Spleen (tissue), 11 donors: ENCODE measurements at regions not wholly inside any gene's neighbourhood (a gene's known extent, or its start where the extent isn't known, plus 50 kb on each side); places are given as distances from the start of the nearest gene placed in this dataset.

Experiments
- DNase-seq: peaks from one replicate; pipeline ENCODE4 v3.0.0-alpha.2; 2020
- H3K27ac ChIP-seq, 8 donors: fragments of 200-600 bp; sonication (generic) in 7 of 8; 1 replicate in 4 of 8; 2 replicates in 4 of 8; pipeline versions ENCODE4 v1.5.0 to v1.8.0; 2016 to 2021; ENCODE audit warnings: inconsistent platforms in 4 of 8, mild to moderate bottlenecking in 4 of 8, moderate library complexity in 1 of 8
- H3K27me3 ChIP-seq, 7 donors: fragments of 200-600 bp; sonication (generic) in 6 of 7; replicated peaks in 1 of 7; 1 replicate in 4 of 7; 2 replicates in 3 of 7; pipeline versions ENCODE4 v1.5.0 to v1.8.0; 2016 to 2021; ENCODE audit warnings: inconsistent platforms in 3 of 7, mild to moderate bottlenecking in 1 of 7
- H3K36me3 ChIP-seq, 6 donors: fragments of 200-600 bp; sonication (generic) in 5 of 6; 1 replicate in 4 of 6; 2 replicates in 2 of 6; pipeline versions ENCODE4 v1.5.0 to v1.8.0; 2016 to 2021; ENCODE audit warnings: inconsistent platforms in 2 of 6
- H3K4me1 ChIP-seq, 6 donors: fragments of 200-600 bp; sonication (generic) in 5 of 6; 1 replicate in 3 of 6; 2 replicates in 3 of 6; pipeline versions ENCODE4 v1.5.0 to v1.8.0; 2016 to 2021; ENCODE audit warnings: inconsistent platforms in 3 of 6
- H3K4me3 ChIP-seq, 8 donors: fragments of 200-600 bp; sonication (generic) in 7 of 8; 1 replicate in 4 of 8; 2 replicates in 4 of 8; pipeline versions ENCODE4 v1.5.0 to v1.8.0; 2016 to 2021; ENCODE audit warnings: inconsistent platforms in 4 of 8, mild to moderate bottlenecking in 4 of 8, moderate library complexity in 2 of 8
- H3K9me3 ChIP-seq, 8 donors: fragments of 200-600 bp; sonication (generic) in 7 of 8; 1 replicate in 4 of 8; 2 replicates in 4 of 8; pipeline versions ENCODE4 v1.5.0 to v1.8.0; 2016 to 2021; ENCODE audit warnings: inconsistent platforms in 4 of 8
- CTCF ChIP-seq, 11 experiments: fragments of 200-600 bp in 7 of 11; fragments of 450-650 bp in 4 of 11; sonication (generic) in 4 of 11; IDR thresholded peaks in 8 of 11; conservative IDR thresholded peaks in 3 of 11; 1 replicate in 7 of 11; 2 replicates in 4 of 11; pipeline versions ENCODE4 v1.4.0 to v1.8.0; 2016 to 2021; ENCODE audit warnings: antibody characterized with exemption in 11 of 11, inconsistent platforms in 4 of 11, mild to moderate bottlenecking in 1 of 11
- POLR2A ChIP-seq, 3 donors: fragments of 450-650 bp; IDR thresholded peaks; one replicate each; pipeline ENCODE4 v1.5.1; 2017; ENCODE audit warnings: antibody characterized with exemption in 3 of 3, mild to moderate bottlenecking in 1 of 3
- POLR2AphosphoS5 ChIP-seq, 3 donors: sonication (generic); formaldehyde crosslinking; IDR thresholded peaks; one replicate each; pipeline ENCODE4 v1.5.1; 2017; ENCODE audit warnings: antibody characterized with exemption in 3 of 3
- WGBS, 5 donors: extraction: QIAGEN DNeasy Blood & Tissue Kit in 3 of 5; methylation state at CpG; one replicate each; pipeline versions ENCODE4 v1.1.5 to v1.1.7; 2013 to 2018; 5-methylcytosine and 5-hydroxymethylcytosine counted together
- intact Hi-C: fragments of 100-400 bp; cut with DNase I; formaldehyde crosslinking; loops from one replicate; pipeline ENCODE4 v1.15.0; 2023; ENCODE audit warnings: low total_unique reads
- donor health status: healthy with polysubstance abuse.
- donor health status: DM: no; HTN: no; CAD: no; lungs with moderate emphysema.
- donor health status: DM: no; HTN: no; CAD: no.
- donor health status: Bipolar disorder and iron deficiency.
- donor health status: healthy.
- donor health status: DM: no; HTN: no; CAD: no.
- donor health status: DM: yes; HTN: yes; CAD: no.

GRCh38 chr3:107205358-107205757, 171.9 kb upstream of the CCDC54 start:
- intact Hi-C loops = no loop called here

GRCh38 chr3:107206141-107206540, 171.1 kb upstream of the CCDC54 start:
- H3K4me3 ChIP-seq = no peak overlapping the region
- H3K36me3 ChIP-seq = no peaks in the 10 kb centered on the region
- peaks cover 4 to 28% (median 13%) of the 10 kb centered on the region in 6 donors for H3K4me1 ChIP-seq
- H3K27me3 ChIP-seq = no peaks in the 10 kb centered on the region
- intact Hi-C loops = no loop called here
- TF ChIP-seq POLR2AphosphoS5 (IDR thresholded peaks at IDR 0.05) (no peak), CTCF (IDR thresholded peaks at IDR 0.05 in 8 of 11, conservative IDR thresholded peaks at IDR 0.05 in 3 of 11) (peak in 7 of 11 experiments; percentile 21 to 57 (median 48)), POLR2A (IDR thresholded peaks at IDR 0.05) (no peak)
- no peak for DNase-seq
- no peaks in the 10 kb centered on the region for H3K9me3 ChIP-seq
- H3K27ac ChIP-seq = no peak overlapping the region
- 28 to 66% (median 50%) methylated on average over 1 of the region's 1 CpG for WGBS, 5 donors

More at GRCh38 chr3:107205358-107205757, 171.9 kb upstream of the CCDC54 start:
- no peak for DNase-seq
- Histone ChIP-seq H3K9me3 (no peaks in the 10 kb centered on the region), H3K4me3 (no peak overlapping the region), H3K27ac (no peak overlapping the region), H3K4me1 (peaks cover 4 to 28% (median 13%) of the 10 kb centered on the region in 6 donors), H3K36me3 (no peaks in the 10 kb centered on the region), H3K27me3 (no peaks in the 10 kb centered on the region)
- no peak for TF ChIP-seq CTCF (IDR thresholded peaks at IDR 0.05 in 8 of 11, conservative IDR thresholded peaks at IDR 0.05 in 3 of 11)
- no peak for TF ChIP-seq POLR2A (IDR thresholded peaks at IDR 0.05)
- no peak for TF ChIP-seq POLR2AphosphoS5 (IDR thresholded peaks at IDR 0.05)
- WGBS, 5 donors = 67 to 83% (median 70%) methylated on average over 3 of the region's 3 CpGs

GRCh38 chr3:107206945-107207344, 170.3 kb upstream of the CCDC54 start:
- Histone ChIP-seq H3K9me3 (no peaks in the 10 kb centered on the region), H3K27ac (peak overlapping the region in 5 of 8 donors; percentile 57 to 82 (median 68)), H3K4me1 (peaks cover 4 to 28% (median 13%) of the 10 kb centered on the region in 6 donors), H3K4me3 (no peak overlapping the region), H3K27me3 (no peaks in the 10 kb centered on the region), H3K36me3 (no peaks in the 10 kb centered on the region)
- no peak for DNase-seq
- intact Hi-C loops = no loop called here
- TF ChIP-seq CTCF (IDR thresholded peaks at IDR 0.05 in 8 of 11, conservative IDR thresholded peaks at IDR 0.05 in 3 of 11) (no peak), POLR2A (IDR thresholded peaks at IDR 0.05) (no peak)

DNA sequence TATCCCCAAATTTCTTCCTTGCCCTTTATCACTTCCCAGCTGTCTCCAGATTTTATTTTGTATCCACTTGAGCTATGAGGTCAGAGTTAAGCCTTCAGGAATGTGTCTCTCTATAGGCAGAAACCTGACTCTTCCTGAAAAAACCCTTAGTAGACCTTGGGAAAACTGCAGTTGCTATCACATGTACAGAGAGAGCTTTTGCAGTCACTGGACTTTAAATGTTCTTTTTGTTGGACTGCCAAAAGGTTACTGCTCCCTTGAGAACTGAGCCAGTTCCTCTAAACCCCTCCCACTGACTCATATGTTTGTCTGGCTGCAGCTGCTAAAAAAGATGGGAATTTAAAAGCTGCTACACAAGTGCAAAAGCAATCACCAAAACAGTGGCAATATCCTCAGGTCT, 169.1 kb upstream of the CCDC54 start:
- H3K36me3 ChIP-seq = no peaks in the 10 kb centered on the region
- intact Hi-C loops = no loop called here
- no peak for TF ChIP-seq POLR2A (IDR thresholded peaks at IDR 0.05)
- peak in 1 of 3 donors; percentile 38 for TF ChIP-seq POLR2AphosphoS5 (IDR thresholded peaks at IDR 0.05)
- peaks cover 4 to 28% (median 13%) of the 10 kb centered on the region in 6 donors for H3K4me1 ChIP-seq
- no peak for DNase-seq
- no peak overlapping the region for H3K4me3 ChIP-seq
- H3K27ac ChIP-seq = peak overlapping the region; percentile 22 to 82 (median 67)
- H3K27me3 ChIP-seq = no peaks in the 10 kb centered on the region
- no peaks in the 10 kb centered on the region for H3K9me3 ChIP-seq

GRCh38 chr3:107208796-107209195, 168.4 kb upstream of the CCDC54 start:
- Histone ChIP-seq H3K36me3 (no peaks in the 10 kb centered on the region), H3K27ac (peak overlapping the region in 7 of 8 donors; percentile 10 to 82 (median 67)), H3K27me3 (no peaks in the 10 kb centered on the region), H3K4me3 (no peak overlapping the region), H3K9me3 (no peaks in the 10 kb centered on the region), H3K4me1 (peaks cover 4 to 28% (median 13%) of the 10 kb centered on the region in 6 donors)
- 62 to 71% (median 64%) methylated on average over 1 of the region's 1 CpG for WGBS, 5 donors
- no peak for DNase-seq
- intact Hi-C loops = no loop called here
- no peak for TF ChIP-seq POLR2AphosphoS5 (IDR thresholded peaks at IDR 0.05)
- TF ChIP-seq POLR2A (IDR thresholded peaks at IDR 0.05) = no peak
- no peak for TF ChIP-seq CTCF (IDR thresholded peaks at IDR 0.05 in 8 of 11, conservative IDR thresholded peaks at IDR 0.05 in 3 of 11)
